ENCODE measurements at regions not wholly inside any gene's neighbourhood (a gene's known extent, or its start where the extent isn't known, plus 50 kb on each side); places are given as distances from the start of the nearest gene placed in this dataset.
"Not testable (repeated sequence)": the region's sequence is repeated elsewhere in the genome, so short reads cannot be mapped to it uniquely, and the experiment has no call there.

DNA sequence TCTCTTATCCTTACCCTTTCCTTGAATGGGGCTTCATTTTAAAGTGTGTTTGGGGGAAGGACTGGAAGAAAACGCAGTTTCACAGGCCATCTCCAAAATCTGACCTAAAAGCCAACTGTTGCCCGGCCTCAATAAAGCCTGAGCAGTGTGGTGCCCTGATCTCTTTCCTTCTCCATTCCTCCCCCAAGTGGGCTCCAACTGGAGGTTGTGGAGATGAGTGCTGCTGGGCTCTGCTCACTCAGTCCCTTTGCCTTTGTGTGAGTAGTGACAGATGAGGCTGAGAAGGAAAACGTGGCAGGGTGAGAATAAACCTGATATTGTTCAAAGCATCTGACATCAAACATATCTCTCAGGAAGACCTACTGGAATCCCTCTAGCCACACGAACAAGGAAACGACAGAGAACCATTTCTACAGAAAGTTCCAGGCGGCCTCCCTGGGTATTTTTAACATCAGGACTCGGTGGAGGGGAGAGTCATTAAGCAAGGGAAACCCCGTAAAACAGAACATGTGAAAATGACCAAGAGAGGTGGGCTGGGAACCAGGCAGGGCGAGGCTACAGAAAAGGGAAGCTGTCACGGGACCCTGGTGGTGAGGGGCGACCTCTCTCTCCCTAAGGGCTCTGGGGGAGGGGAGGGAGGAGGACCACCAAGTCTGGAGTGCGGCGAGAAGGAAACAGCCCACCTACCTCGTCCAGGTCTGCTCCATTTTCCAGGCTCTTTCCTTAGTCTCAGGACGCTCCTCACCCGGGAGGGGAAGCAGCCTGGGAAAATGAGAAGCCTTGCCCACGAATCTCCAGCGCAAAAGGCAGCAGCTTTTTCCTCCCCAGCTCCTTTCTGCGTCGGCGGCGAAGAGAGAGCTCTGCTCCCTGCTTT lies 59.1 kb upstream of the NBPF26 start:
- not testable (repeated sequence) for H3K4me3 ChIP-seq (ENCODE audit: low read length); H3K27me3 ChIP-seq (ENCODE audit: control insufficient read depth, insufficient read depth, low read length); DNase-seq (ENCODE audit: low read depth, low spot score); H3K4me1 ChIP-seq (ENCODE audit: control insufficient read depth, insufficient read depth, low read length); H3K27ac ChIP-seq (ENCODE audit: low read length); H3K9me3 ChIP-seq (ENCODE audit: control insufficient read depth, insufficient read depth, low read length); H3K36me3 ChIP-seq (ENCODE audit: control insufficient read depth, insufficient read depth, low read length)
- no CpG with 5 or more reads among the region's 22 CpGs for WGBS (ENCODE audit: insufficient coverage, insufficient read length)

DNA sequence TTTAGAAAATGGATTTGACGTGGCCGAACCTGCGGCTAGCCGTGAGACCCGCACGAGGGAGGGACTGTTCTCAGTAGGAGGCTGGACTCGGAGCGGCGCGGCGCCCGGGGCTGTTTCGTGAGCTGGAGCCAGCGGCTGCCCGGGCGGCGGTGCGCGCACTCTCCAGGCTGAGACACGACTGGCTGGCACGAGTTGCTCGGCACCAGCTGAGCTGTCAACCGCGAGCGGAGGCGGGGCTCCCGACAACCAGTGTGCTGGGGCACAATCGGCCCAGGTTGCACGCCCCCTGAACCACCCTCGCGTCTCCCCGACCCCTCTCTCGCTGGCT lies 58.5 kb upstream of the NBPF26 start:
- H3K4me1 ChIP-seq (ENCODE audit: control insufficient read depth, insufficient read depth, low read length); H3K27ac ChIP-seq (ENCODE audit: low read length); H3K27me3 ChIP-seq (ENCODE audit: control insufficient read depth, insufficient read depth, low read length); H3K9me3 ChIP-seq (ENCODE audit: control insufficient read depth, insufficient read depth, low read length); DNase-seq (ENCODE audit: low read depth, low spot score); H3K4me3 ChIP-seq (ENCODE audit: low read length); H3K36me3 ChIP-seq (ENCODE audit: control insufficient read depth, insufficient read depth, low read length): not testable (repeated sequence)
- WGBS (ENCODE audit: insufficient coverage, insufficient read length): no CpG with 5 or more reads among the region's 33 CpGs

DNA sequence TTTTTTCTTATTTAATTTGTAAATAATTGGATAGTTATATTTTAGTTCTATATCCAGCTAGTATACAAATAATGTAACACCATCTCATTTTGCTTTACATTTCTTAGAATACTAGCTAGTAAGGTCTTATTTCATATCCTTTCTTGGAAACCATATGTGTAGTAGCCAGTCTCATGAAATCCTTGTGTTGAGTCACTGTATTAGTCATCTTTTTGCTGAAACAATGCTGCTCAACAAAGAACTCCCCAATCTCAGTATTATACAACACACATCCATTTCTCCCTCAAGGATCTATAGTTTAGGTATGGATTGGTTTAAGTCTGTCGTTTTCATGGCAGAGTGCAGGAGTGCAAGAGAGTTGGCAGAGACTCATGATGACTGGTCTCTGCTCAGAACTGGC lies 55.6 kb upstream of the NBPF26 start:
- H3K27me3 ChIP-seq (ENCODE audit: control insufficient read depth, insufficient read depth, low read length); H3K9me3 ChIP-seq (ENCODE audit: control insufficient read depth, insufficient read depth, low read length); H3K27ac ChIP-seq (ENCODE audit: low read length); H3K4me3 ChIP-seq (ENCODE audit: low read length); DNase-seq (ENCODE audit: low read depth, low spot score); H3K4me1 ChIP-seq (ENCODE audit: control insufficient read depth, insufficient read depth, low read length); H3K36me3 ChIP-seq (ENCODE audit: control insufficient read depth, insufficient read depth, low read length): not testable (repeated sequence)
- WGBS (ENCODE audit: insufficient coverage, insufficient read length): no CpG with 5 or more reads among the region's 1 CpG
